Common myeloid progenitor, CD34-positive (primary cell): ENCODE measurements at regions not wholly inside any gene's neighbourhood (a gene's known extent, or its start where the extent isn't known, plus 50 kb on each side); places are given as distances from the start of the nearest gene placed in this dataset.
A peak's percentile ranks its signal among the peaks of the same experiment; 100 is the strongest.

ENCODE experiments used
- CTCF ChIA-PET: fragments of 350-600 bp; sonication (Branson Sonifier 250); formaldehyde crosslinking; loops from one replicate; lab custom pipeline; 2021; ENCODE audit warnings: antibody characterized with exemption; lab: Charles Lee
- POLR2A ChIA-PET: fragments of 350-600 bp; sonication (Branson Sonifier 250); formaldehyde crosslinking; loops from one replicate; lab custom pipeline; 2021; ENCODE audit warnings: antibody characterized with exemption; lab: Charles Lee
- DNase-seq, 3 donors: peaks; one replicate each; pipeline versions ENCODE4 v3.0.0 to v3.0.0-alpha.2; 2013
- H3K27ac ChIP-seq, 2 experiments: 1 replicate in 1 of 2; 2 replicates in 1 of 2; pipeline ENCODE4 v1.7.0; 2013; ENCODE audit warnings: inconsistent platforms in 2 of 2, low read length in 2 of 2, mild to moderate bottlenecking in 2 of 2, low read depth in 1 of 2, moderate library complexity in 1 of 2; ENCODE audit not compliant: severe bottlenecking in 2 of 2, insufficient read depth in 1 of 2, poor library complexity in 1 of 2
- H3K27me3 ChIP-seq, 5 experiments: replicated peaks in 2 of 5; 1 replicate in 3 of 5; 2 replicates in 2 of 5; pipeline versions ENCODE4 v1.6.1 to v1.7.0; 2013; ENCODE audit warnings: low read length in 4 of 5, mild to moderate bottlenecking in 2 of 5, moderate library complexity in 2 of 5, inconsistent platforms in 1 of 5; ENCODE audit not compliant: insufficient read depth in 5 of 5, control insufficient read depth in 4 of 5
- H3K36me3 ChIP-seq, 4 experiments: 1 replicate in 2 of 4; 2 replicates in 2 of 4; pipeline versions ENCODE4 v1.6.1 to v1.7.0; 2013; ENCODE audit warnings: low read length in 3 of 4, control low read depth in 1 of 4, mild to moderate bottlenecking in 1 of 4; ENCODE audit not compliant: control insufficient read depth in 4 of 4, insufficient read depth in 4 of 4
- H3K4me1 ChIP-seq, 4 experiments: 1 replicate in 3 of 4; 2 replicates in 1 of 4; pipeline versions ENCODE4 v1.6.1 to v1.7.1; 2013; ENCODE audit warnings: low read length in 3 of 4, mild to moderate bottlenecking in 3 of 4, control low read depth in 1 of 4, inconsistent platforms in 1 of 4, moderate library complexity in 1 of 4; ENCODE audit not compliant: control insufficient read depth in 4 of 4, insufficient read depth in 4 of 4; ENCODE audit errors: control extremely low read depth in 1 of 4
- H3K4me3 ChIP-seq, 7 experiments: 1 replicate in 4 of 7; 2 replicates in 3 of 7; pipeline versions ENCODE4 v1.5.1 to v1.7.0; 2013; ENCODE audit warnings: mild to moderate bottlenecking in 7 of 7, low read length in 6 of 7, moderate library complexity in 6 of 7, inconsistent platforms in 2 of 7, low read depth in 2 of 7, control low read depth in 1 of 7; ENCODE audit not compliant: insufficient read depth in 4 of 7, control insufficient read depth in 1 of 7; ENCODE audit errors: extremely low read depth in 1 of 7
- H3K9me3 ChIP-seq, 5 experiments: 1 replicate in 4 of 5; 2 replicates in 1 of 5; pipeline versions ENCODE4 v1.6.1 to v1.7.1; 2013; ENCODE audit warnings: low read length in 4 of 5, mild to moderate bottlenecking in 2 of 5, inconsistent platforms in 1 of 5, low read depth in 1 of 5, moderate library complexity in 1 of 5; ENCODE audit not compliant: control insufficient read depth in 4 of 5, insufficient read depth in 2 of 5; ENCODE audit errors: control extremely low read depth in 1 of 5
- WGBS: methylation state at CpG from one replicate; pipeline ENCODE4 v1.1.5; 2013; ENCODE audit not compliant: insufficient coverage; 5-methylcytosine and 5-hydroxymethylcytosine counted together

GRCh38 chr22:48923165-48923865 lies 904.4 kb downstream of the BRD1 start:
- H3K4me3 ChIP-seq: no peak overlapping the region

GRCh38 chr22:48921411-48921903 lies 906.2 kb downstream of the BRD1 start:
- no peak for DNase-seq
- CTCF ChIA-PET: no interaction called here
- WGBS: 91% methylated on average over 13 of the region's 13 CpGs
- no peaks in the 10 kb centered on the region for H3K36me3 ChIP-seq
- peaks cover 0 to 11% (median 0%) of the 10 kb centered on the region in 5 experiments for H3K27me3 ChIP-seq
- POLR2A ChIA-PET: no interaction called here
- H3K4me1 ChIP-seq: no peaks in the 10 kb centered on the region
- no peak overlapping the region for H3K27ac ChIP-seq
- H3K4me3 ChIP-seq: no peak overlapping the region
- H3K9me3 ChIP-seq: peaks cover 0 to 5% (median 0%) of the 10 kb centered on the region in 5 experiments

More at GRCh38 chr22:48923165-48923865, 904.4 kb downstream of the BRD1 start:
- peaks cover 0 to 17% (median 0%) of the 10 kb centered on the region in 5 experiments for H3K27me3 ChIP-seq
- H3K4me1 ChIP-seq: no peaks in the 10 kb centered on the region
- POLR2A ChIA-PET: no interaction called here
- H3K9me3 ChIP-seq: peaks cover 0 to 2% (median 0%) of the 10 kb centered on the region in 5 experiments
- DNase-seq: no peak
- 96% methylated on average over 11 of the region's 14 CpGs for WGBS
- no peaks in the 10 kb centered on the region for H3K36me3 ChIP-seq
- H3K27ac ChIP-seq: no peak overlapping the region
- CTCF ChIA-PET: no interaction called here

GRCh38 chr22:48920776-48921241 lies 906.9 kb downstream of the BRD1 start:
- no peak overlapping the region for H3K4me3 ChIP-seq
- H3K36me3 ChIP-seq: no peaks in the 10 kb centered on the region
- H3K9me3 ChIP-seq: peaks cover 0 to 5% (median 0%) of the 10 kb centered on the region in 5 experiments
- no peak overlapping the region for H3K27ac ChIP-seq
- ChIA-PET CTCF (no interaction called here), POLR2A (no interaction called here)
- peaks cover 0 to 11% (median 0%) of the 10 kb centered on the region in 5 experiments for H3K27me3 ChIP-seq
- DNase-seq: no peak
- 75% methylated on average over 12 of the region's 13 CpGs for WGBS
- no peaks in the 10 kb centered on the region for H3K4me1 ChIP-seq

- H3K27me3 ChIP-seq: peaks cover 0 to 11% (median 5%) of the 10 kb centered on the region in 5 experiments
- ChIA-PET POLR2A (no interaction called here), CTCF (no interaction called here)
- H3K9me3 ChIP-seq: peaks cover 0 to 4% (median 0%) of the 10 kb centered on the region in 5 experiments
- WGBS: 91% methylated on average over 17 of the region's 17 CpGs
- H3K4me1 ChIP-seq: no peaks in the 10 kb centered on the region
- no peak overlapping the region for H3K27ac ChIP-seq
- H3K4me3 ChIP-seq: no peak overlapping the region
- H3K36me3 ChIP-seq: no peaks in the 10 kb centered on the region
- DNase-seq: no peak
These were observed 907.7 kb downstream of the BRD1 start for GRCh38 chr22:48919851-48920589.

- Histone ChIP-seq H3K4me3 (peak overlapping the region in 1 of 7 experiments; percentile 3), H3K4me1 (no peaks in the 10 kb centered on the region), H3K9me3 (peaks cover 0 to 4% (median 0%) of the 10 kb centered on the region in 5 experiments), H3K36me3 (no peaks in the 10 kb centered on the region), H3K27ac (no peak overlapping the region), H3K27me3 (peaks cover 0 to 15% (median 6%) of the 10 kb centered on the region in 5 experiments)
- POLR2A ChIA-PET: no interaction called here
- 88% methylated on average over 14 of the region's 18 CpGs for WGBS
- CTCF ChIA-PET: no interaction called here
- DNase-seq: no peak
These were observed 908.5 kb downstream of the BRD1 start for GRCh38 chr22:48919187-48919590.

- Histone ChIP-seq H3K4me3 (no peak overlapping the region), H3K4me1 (no peaks in the 10 kb centered on the region), H3K27me3 (peaks cover 0 to 18% (median 6%) of the 10 kb centered on the region in 5 experiments), H3K9me3 (peaks cover 0 to 4% (median 0%) of the 10 kb centered on the region in 5 experiments), H3K27ac (no peak overlapping the region), H3K36me3 (no peaks in the 10 kb centered on the region)
- CTCF ChIA-PET: no interaction called here
- POLR2A ChIA-PET: no interaction called here
- 88% methylated on average over 6 of the region's 7 CpGs for WGBS
- no peak for DNase-seq
These were observed 909.0 kb downstream of the BRD1 start for GRCh38 chr22:48918585-48919186.
